C4-2B (cell line): ENCODE measurements at regions not wholly inside any gene's neighbourhood (a gene's known extent, or its start where the extent isn't known, plus 50 kb on each side); places are given as distances from the start of the nearest gene placed in this dataset.

Experiments used
- CTCF ChIP-seq: fragments of 450-650 bp; conservative IDR thresholded peaks from 2 replicates; pipeline ENCODE4 v1.5.1; 2017; ENCODE audit warnings: mild to moderate bottlenecking
- ZFX ChIP-seq: fragments of 450-650 bp; IDR thresholded peaks from 2 replicates; pipeline ENCODE4 v1.6.1; 2017

GRCh38 chrX:147680251-147680650 lies 231.5 kb upstream of the FMR1 start:
- TF ChIP-seq CTCF (no peak), ZFX (no peak)
